ENCODE measurements at regions not wholly inside any gene's neighbourhood (a gene's known extent, or its start where the extent isn't known, plus 50 kb on each side); places are given as distances from the start of the nearest gene placed in this dataset.

DNA sequence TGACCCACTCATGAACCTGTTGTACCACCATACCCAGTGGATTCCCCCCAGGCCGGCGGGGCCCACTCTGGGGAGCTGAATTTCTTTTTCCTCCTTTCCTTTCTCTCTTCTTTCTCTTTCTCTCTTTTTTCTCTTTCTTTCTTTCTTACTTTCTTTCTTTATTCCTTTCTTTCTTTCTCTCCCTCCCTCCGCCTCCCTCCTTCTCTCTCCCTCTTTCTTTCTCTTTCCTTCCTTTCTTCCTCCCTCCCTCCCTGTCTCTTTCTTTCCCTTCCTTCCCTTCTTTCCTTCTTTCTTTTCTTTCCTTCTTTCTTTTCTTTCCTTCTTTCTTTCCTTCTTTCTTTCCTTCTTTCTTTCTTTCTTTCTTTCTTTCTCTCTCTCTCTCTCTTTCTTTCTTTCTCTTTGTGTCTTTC is 327.7 kb downstream of the ZNF536 start:
- H3K4me3 Mint-ChIP-seq, result no peak overlapping the region
- no peaks in the 10 kb centered on the region for H3K9me3 ChIP-seq (replicated peaks in 1 of 2; ENCODE audit: control insufficient read depth in 1 of 2, insufficient read depth in 1 of 2, low read length in 2 of 2)
- H2AFZ ChIP-seq (ENCODE audit: insufficient read depth, low read depth, low read length, poor library complexity, severe bottlenecking), result no peak overlapping the region
- no peaks in the 10 kb centered on the region for H3K4me1 ChIP-seq (ENCODE audit: control insufficient read depth in 1 of 2, insufficient read depth in 2 of 2, low read length in 2 of 2)
- no peak overlapping the region for H3K27ac ChIP-seq (ENCODE audit: low read depth in 1 of 2, low read length in 2 of 2)
- peaks cover 0 to 6% (median 0%) of the 10 kb centered on the region in 7 donors for H3K9me3 Mint-ChIP-seq
- no peaks in the 10 kb centered on the region for H4K20me1 ChIP-seq (ENCODE audit: insufficient read depth, low read length)
- no peaks in the 10 kb centered on the region for H3K36me3 Mint-ChIP-seq
- no peak overlapping the region for H3K4me3 ChIP-seq (replicated peaks in 1 of 3; ENCODE audit: low read depth in 2 of 3, low read length in 3 of 3)
- 97% methylated on average over 3 of the region's 3 CpGs for WGBS (ENCODE audit: insufficient coverage)
- TF ChIP-seq, protein P1, sequence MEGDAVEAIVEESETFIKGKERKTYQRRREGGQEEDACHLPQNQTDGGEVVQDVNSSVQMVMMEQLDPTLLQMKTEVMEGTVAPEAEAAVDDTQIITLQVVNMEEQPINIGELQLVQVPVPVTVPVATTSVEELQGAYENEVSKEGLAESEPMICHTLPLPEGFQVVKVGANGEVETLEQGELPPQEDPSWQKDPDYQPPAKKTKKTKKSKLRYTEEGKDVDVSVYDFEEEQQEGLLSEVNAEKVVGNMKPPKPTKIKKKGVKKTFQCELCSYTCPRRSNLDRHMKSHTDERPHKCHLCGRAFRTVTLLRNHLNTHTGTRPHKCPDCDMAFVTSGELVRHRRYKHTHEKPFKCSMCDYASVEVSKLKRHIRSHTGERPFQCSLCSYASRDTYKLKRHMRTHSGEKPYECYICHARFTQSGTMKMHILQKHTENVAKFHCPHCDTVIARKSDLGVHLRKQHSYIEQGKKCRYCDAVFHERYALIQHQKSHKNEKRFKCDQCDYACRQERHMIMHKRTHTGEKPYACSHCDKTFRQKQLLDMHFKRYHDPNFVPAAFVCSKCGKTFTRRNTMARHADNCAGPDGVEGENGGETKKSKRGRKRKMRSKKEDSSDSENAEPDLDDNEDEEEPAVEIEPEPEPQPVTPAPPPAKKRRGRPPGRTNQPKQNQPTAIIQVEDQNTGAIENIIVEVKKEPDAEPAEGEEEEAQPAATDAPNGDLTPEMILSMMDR (IDR thresholded peaks at IDR 0.05), result no peak
- H3K9ac ChIP-seq (ENCODE audit: insufficient read depth, low read length, poor library complexity, severe bottlenecking), result no peak overlapping the region
- no peaks in the 10 kb centered on the region for H3K27me3 ChIP-seq (ENCODE audit: control insufficient read depth in 2 of 2, insufficient read depth in 2 of 2, low read length in 2 of 2)
- intact Hi-C loops (cut with micrococcal nuclease), result no loop called here
- no peak overlapping the region for H3K27ac Mint-ChIP-seq
- H3K79me2 ChIP-seq (ENCODE audit: insufficient read depth, low read length), result no peaks in the 10 kb centered on the region
- peaks cover 0 to 11% (median 8%) of the 10 kb centered on the region in 3 donors for H3K27me3 Mint-ChIP-seq (ENCODE audit: low read depth in 3 of 3)
- no peaks in the 10 kb centered on the region for H3K36me3 ChIP-seq (replicated peaks in 1 of 2; ENCODE audit: control insufficient read depth in 1 of 2, insufficient read depth in 2 of 2, low read length in 2 of 2)
- no peak overlapping the region for H3K4me2 ChIP-seq (replicated peaks; ENCODE audit: extremely low read depth, low read length, poor library complexity, severe bottlenecking)
- H3K4me1 Mint-ChIP-seq, result no peaks in the 10 kb centered on the region
- DNase-seq, result no peak

DNA sequence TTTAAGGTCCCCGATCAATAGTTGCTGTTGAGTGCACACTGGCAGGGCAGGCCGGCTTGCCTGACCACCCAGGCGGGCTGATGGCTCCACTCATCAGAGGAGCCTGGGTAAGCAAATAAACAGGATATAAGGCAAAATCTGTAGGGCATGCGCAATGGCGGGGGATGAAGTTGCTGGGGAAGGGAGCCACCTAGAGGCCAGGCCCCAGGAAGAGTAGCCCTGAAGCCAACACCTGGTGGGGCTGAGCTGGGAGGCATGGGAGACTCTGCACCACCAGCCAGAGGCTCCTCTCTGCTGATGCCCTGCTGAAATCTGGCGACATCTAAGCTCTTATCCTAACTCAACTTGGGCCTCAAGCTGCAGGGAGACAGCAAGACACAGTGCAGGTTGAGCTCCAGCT is 324.3 kb downstream of the ZNF536 start:
- intact Hi-C loops (cut with micrococcal nuclease), result no loop called here
- TF ChIP-seq, protein P1 (IDR thresholded peaks at IDR 0.05), result no peak
- DNase-seq, result no peak
- peaks cover 22 to 30% (median 23%) of the 10 kb centered on the region in 3 donors for H3K27me3 Mint-ChIP-seq (ENCODE audit: low read depth in 3 of 3)
- Histone ChIP-seq H3K36me3 (replicated peaks in 1 of 2; ENCODE audit: control insufficient read depth in 1 of 2, insufficient read depth in 2 of 2, low read length in 2 of 2) (no peaks in the 10 kb centered on the region), H3K27ac (ENCODE audit: low read depth in 1 of 2, low read length in 2 of 2) (no peak overlapping the region), H3K4me3 (replicated peaks in 1 of 3; ENCODE audit: low read depth in 2 of 3, low read length in 3 of 3) (no peak overlapping the region), H3K4me1 (ENCODE audit: control insufficient read depth in 1 of 2, insufficient read depth in 2 of 2, low read length in 2 of 2) (no peaks in the 10 kb centered on the region), H4K20me1 (ENCODE audit: insufficient read depth, low read length) (no peaks in the 10 kb centered on the region), H3K4me2 (replicated peaks; ENCODE audit: extremely low read depth, low read length, poor library complexity, severe bottlenecking) (no peak overlapping the region), H2AFZ (ENCODE audit: insufficient read depth, low read depth, low read length, poor library complexity, severe bottlenecking) (no peak overlapping the region), H3K9me3 (replicated peaks in 1 of 2; ENCODE audit: control insufficient read depth in 1 of 2, insufficient read depth in 1 of 2, low read length in 2 of 2) (no peaks in the 10 kb centered on the region), H3K9ac (ENCODE audit: insufficient read depth, low read length, poor library complexity, severe bottlenecking) (no peak overlapping the region), H3K27me3 (ENCODE audit: control insufficient read depth in 2 of 2, insufficient read depth in 2 of 2, low read length in 2 of 2) (peaks cover 14 to 24% of the 10 kb centered on the region in 2 donors), H3K79me2 (ENCODE audit: insufficient read depth, low read length) (no peaks in the 10 kb centered on the region)
- peaks cover 0 to 8% (median 0%) of the 10 kb centered on the region in 7 donors for H3K9me3 Mint-ChIP-seq
- peak overlapping the region in 1 of 7 donors; percentile 34 for H3K27ac Mint-ChIP-seq
- no peaks in the 10 kb centered on the region for H3K36me3 Mint-ChIP-seq
- 75% methylated on average over 5 of the region's 6 CpGs for WGBS (ENCODE audit: insufficient coverage)
- no peak overlapping the region for H3K4me3 Mint-ChIP-seq
- H3K4me1 Mint-ChIP-seq, result no peaks in the 10 kb centered on the region
